Loucy (cell line): ENCODE measurements at regions not wholly inside any gene's neighbourhood (a gene's known extent, or its start where the extent isn't known, plus 50 kb on each side); places are given as distances from the start of the nearest gene placed in this dataset.

Source experiments
- H2AFZ ChIP-seq: fragments of 200-600 bp; sonication (generic); 2 replicates; pipeline ENCODE4 v1.6.0; 2016; ENCODE audit warnings: antibody characterized with exemption, mild to moderate bottlenecking, low read length, moderate library complexity
- H3F3A ChIP-seq: fragments of 200-600 bp; 2 replicates; pipeline ENCODE4 v1.6.0; 2016; ENCODE audit warnings: antibody characterized with exemption, low read depth, mild to moderate bottlenecking
- H3K27me3 ChIP-seq: fragments of 200-600 bp; sonication (generic); 2 replicates; pipeline ENCODE4 v1.6.1; 2014; ENCODE audit warnings: low read length, mild to moderate bottlenecking; ENCODE audit not compliant: insufficient read depth, poor library complexity, severe bottlenecking
- H3K36me3 ChIP-seq: fragments of 200-600 bp; sonication (generic); 2 replicates; pipeline ENCODE4 v1.6.1; 2016; ENCODE audit warnings: low read length; ENCODE audit not compliant: insufficient read depth
- H3K4me1 ChIP-seq: fragments of 200-600 bp; sonication (generic); 2 replicates; pipeline ENCODE4 v1.5.1; 2014; ENCODE audit warnings: low read length, mild to moderate bottlenecking; ENCODE audit not compliant: insufficient read depth, poor library complexity, severe bottlenecking
- H3K4me2 ChIP-seq: fragments of 200-600 bp; sonication (generic); 2 replicates; pipeline ENCODE4 v1.6.0; 2014; ENCODE audit warnings: antibody characterized with exemption, low read length, low read depth, mild to moderate bottlenecking; ENCODE audit not compliant: poor library complexity, severe bottlenecking
- H3K4me3 ChIP-seq: fragments of 200-600 bp; sonication (generic); 2 replicates; pipeline ENCODE4 v1.5.1; 2014; ENCODE audit warnings: low read length, mild to moderate bottlenecking, mixed read lengths; ENCODE audit not compliant: poor library complexity, severe bottlenecking
- H3K79me2 ChIP-seq: fragments of 200-600 bp; sonication (generic); 2 replicates; pipeline ENCODE4 v1.6.1; 2014; ENCODE audit warnings: low read length; ENCODE audit not compliant: insufficient read depth
- H3K9ac ChIP-seq: fragments of 200-600 bp; sonication (generic); 2 replicates; pipeline ENCODE4 v1.6.0; 2014; ENCODE audit warnings: mild to moderate bottlenecking, low read depth, low read length, moderate library complexity; ENCODE audit not compliant: poor library complexity, severe bottlenecking
- H3K9me2 ChIP-seq: fragments of 200-600 bp; sonication (generic); replicated peaks from 2 replicates; pipeline ENCODE4 v1.6.1; 2016; ENCODE audit warnings: low read depth, low read length, mixed read lengths
- H3K9me3 ChIP-seq: fragments of 200-600 bp; sonication (generic); 2 replicates; pipeline ENCODE4 v1.6.1; 2014; ENCODE audit warnings: mild to moderate bottlenecking, antibody characterized with exemption, low read length, low read depth; ENCODE audit not compliant: insufficient read depth
- H4K20me1 ChIP-seq: fragments of 200-600 bp; sonication (generic); 2 replicates; pipeline ENCODE4 v1.6.0; 2014; ENCODE audit warnings: antibody characterized with exemption, low read length, mild to moderate bottlenecking; ENCODE audit not compliant: insufficient read depth, poor library complexity, severe bottlenecking
- CTCF ChIP-seq: fragments of 200-600 bp; sonication (generic); conservative IDR thresholded peaks from 2 replicates; pipeline ENCODE4 v1.5.1; 2014; ENCODE audit warnings: mild to moderate bottlenecking, antibody characterized with exemption, low read length
- EZH2phosphoT487 ChIP-seq: fragments of 200-600 bp; IDR thresholded peaks from 2 replicates; pipeline ENCODE4 v1.6.1; 2018; ENCODE audit warnings: antibody characterized with exemption, mild to moderate bottlenecking, moderate library complexity, borderline replicate concordance

DNA sequence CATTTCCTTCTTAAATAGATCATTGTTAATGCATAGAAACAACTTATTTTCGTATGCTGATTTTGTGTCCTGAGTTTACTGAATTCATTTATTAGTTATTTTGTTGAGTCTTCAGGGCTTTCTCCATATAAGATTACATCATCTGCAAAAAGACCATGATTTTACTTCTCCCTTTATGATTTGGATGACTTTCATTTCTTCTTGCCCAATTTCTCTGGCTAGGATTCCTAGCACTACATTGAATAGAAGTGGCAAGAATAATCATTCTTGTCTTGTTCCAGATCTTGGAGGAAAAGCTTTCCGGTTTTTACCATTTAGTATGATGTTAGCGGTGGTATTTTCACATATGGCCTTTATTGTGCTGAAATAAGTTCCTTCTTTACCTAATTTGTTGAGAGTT is 303.0 kb upstream of the RTL1 start:
- H4K20me1 ChIP-seq = no peaks in the 10 kb centered on the region
- H3K4me1 ChIP-seq = no peaks in the 10 kb centered on the region
- no peak overlapping the region for H3K9ac ChIP-seq
- no peaks in the 10 kb centered on the region for H3K9me2 ChIP-seq
- H3K79me2 ChIP-seq = no peaks in the 10 kb centered on the region
- TF ChIP-seq CTCF (no peak), EZH2phosphoT487 (no peak)
- H3K4me2 ChIP-seq = no peak overlapping the region
- H3F3A ChIP-seq = no peaks in the 10 kb centered on the region
- no peak overlapping the region for H2AFZ ChIP-seq
- H3K9me3 ChIP-seq = peaks cover 15% of the 10 kb centered on the region
- H3K36me3 ChIP-seq = no peaks in the 10 kb centered on the region
- H3K27me3 ChIP-seq = no peaks in the 10 kb centered on the region
- no peak overlapping the region for H3K4me3 ChIP-seq

- Histone ChIP-seq H3K27me3 (no peaks in the 10 kb centered on the region), H3F3A (no peaks in the 10 kb centered on the region), H2AFZ (no peak overlapping the region), H3K4me2 (no peak overlapping the region), H3K9me3 (peaks cover 15% of the 10 kb centered on the region), H3K9ac (no peak overlapping the region), H3K4me3 (no peak overlapping the region), H4K20me1 (no peaks in the 10 kb centered on the region), H3K9me2 (no peaks in the 10 kb centered on the region), H3K4me1 (no peaks in the 10 kb centered on the region), H3K79me2 (no peaks in the 10 kb centered on the region), H3K36me3 (no peaks in the 10 kb centered on the region)
- TF ChIP-seq EZH2phosphoT487 (no peak), CTCF (no peak)
These were observed 303.5 kb upstream of the RTL1 start for GRCh38 chr14:101207041-101207440.

GRCh38 chr14:101207897-101208296 is 304.4 kb upstream of the RTL1 start:
- H3K4me3 ChIP-seq = no peak overlapping the region
- no peaks in the 10 kb centered on the region for H3K36me3 ChIP-seq
- no peak overlapping the region for H3K9ac ChIP-seq
- no peak overlapping the region for H3K4me2 ChIP-seq
- H3K9me3 ChIP-seq = peaks cover 15% of the 10 kb centered on the region
- H3F3A ChIP-seq = no peaks in the 10 kb centered on the region
- H2AFZ ChIP-seq = no peak overlapping the region
- no peaks in the 10 kb centered on the region for H3K27me3 ChIP-seq
- TF ChIP-seq CTCF (no peak), EZH2phosphoT487 (no peak)
- H3K79me2 ChIP-seq = no peaks in the 10 kb centered on the region
- no peaks in the 10 kb centered on the region for H3K9me2 ChIP-seq
- H4K20me1 ChIP-seq = no peaks in the 10 kb centered on the region
- H3K4me1 ChIP-seq = no peaks in the 10 kb centered on the region
